OCI-LY1 (cell line): ENCODE measurements at regions not wholly inside any gene's neighbourhood (a gene's known extent, or its start where the extent isn't known, plus 50 kb on each side); places are given as distances from the start of the nearest gene placed in this dataset.
"Not testable (repeated sequence)": the region's sequence is repeated elsewhere in the genome, so short reads cannot be mapped to it uniquely, and the experiment has no call there.

Source experiments
- EZH2 ChIP-seq: fragments of 200-600 bp; sonication (generic), shearing (Covaris generic); IDR thresholded peaks from 2 replicates; pipeline ENCODE4 v1.8.0; 2017; ENCODE audit warnings: borderline replicate concordance, mixed run types, mild to moderate bottlenecking, antibody characterized with exemption, low read length, moderate library complexity, mixed read lengths
- TF ChIP-seq, protein P1 (sequence below): fragments of 200-600 bp; sonication (generic), shearing (Covaris generic); IDR thresholded peaks from 2 replicates; pipeline ENCODE4 v1.5.1; 2017; ENCODE audit warnings: mild to moderate bottlenecking, antibody characterized with exemption, low read length, moderate library complexity, mixed read lengths

- TF ChIP-seq, protein P1, sequence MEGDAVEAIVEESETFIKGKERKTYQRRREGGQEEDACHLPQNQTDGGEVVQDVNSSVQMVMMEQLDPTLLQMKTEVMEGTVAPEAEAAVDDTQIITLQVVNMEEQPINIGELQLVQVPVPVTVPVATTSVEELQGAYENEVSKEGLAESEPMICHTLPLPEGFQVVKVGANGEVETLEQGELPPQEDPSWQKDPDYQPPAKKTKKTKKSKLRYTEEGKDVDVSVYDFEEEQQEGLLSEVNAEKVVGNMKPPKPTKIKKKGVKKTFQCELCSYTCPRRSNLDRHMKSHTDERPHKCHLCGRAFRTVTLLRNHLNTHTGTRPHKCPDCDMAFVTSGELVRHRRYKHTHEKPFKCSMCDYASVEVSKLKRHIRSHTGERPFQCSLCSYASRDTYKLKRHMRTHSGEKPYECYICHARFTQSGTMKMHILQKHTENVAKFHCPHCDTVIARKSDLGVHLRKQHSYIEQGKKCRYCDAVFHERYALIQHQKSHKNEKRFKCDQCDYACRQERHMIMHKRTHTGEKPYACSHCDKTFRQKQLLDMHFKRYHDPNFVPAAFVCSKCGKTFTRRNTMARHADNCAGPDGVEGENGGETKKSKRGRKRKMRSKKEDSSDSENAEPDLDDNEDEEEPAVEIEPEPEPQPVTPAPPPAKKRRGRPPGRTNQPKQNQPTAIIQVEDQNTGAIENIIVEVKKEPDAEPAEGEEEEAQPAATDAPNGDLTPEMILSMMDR = not testable (repeated sequence)
- TF ChIP-seq EZH2 = not testable (repeated sequence)
Measured at GRCh38 chr5:90320348-90320747, 89.2 kb downstream of the CETN3 start.
